ENCODE measurements at regions not wholly inside any gene's neighbourhood (a gene's known extent, or its start where the extent isn't known, plus 50 kb on each side); places are given as distances from the start of the nearest gene placed in this dataset.
"Not testable (repeated sequence)": the region's sequence is repeated elsewhere in the genome, so short reads cannot be mapped to it uniquely, and the experiment has no call there.

DNA sequence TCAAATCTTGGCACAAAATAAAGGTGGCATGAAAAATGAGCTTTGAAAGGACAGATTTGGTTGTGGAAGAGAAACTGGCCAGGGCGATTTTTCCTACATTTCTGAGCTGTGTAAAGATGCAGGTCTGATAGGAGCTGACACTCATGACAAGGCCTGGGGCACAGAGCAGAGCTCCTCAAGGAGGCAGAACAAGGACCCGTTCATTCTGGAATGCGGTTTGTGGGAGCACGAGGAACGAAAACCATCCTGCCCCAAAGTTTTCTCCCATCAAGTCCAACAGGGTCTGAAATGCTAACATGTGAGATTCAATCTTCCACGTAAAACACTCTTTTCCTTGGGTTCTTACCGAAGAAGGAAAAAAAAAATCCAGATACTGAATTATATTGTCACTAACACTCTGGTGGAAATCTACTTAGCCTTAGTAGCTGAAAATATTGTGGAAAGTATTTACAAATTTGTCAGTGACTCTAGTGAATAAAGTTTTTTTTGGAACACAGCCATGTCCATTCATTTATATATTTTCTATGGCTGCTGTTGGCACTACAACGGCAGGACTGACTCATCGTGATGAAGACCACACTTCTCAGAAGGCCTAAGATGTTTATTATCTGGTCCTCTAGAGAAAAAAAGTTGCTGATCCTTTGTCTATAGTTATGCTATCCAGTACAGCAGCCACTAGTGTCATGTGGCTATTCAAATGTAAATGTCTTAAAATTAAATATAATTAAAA lies 215.7 kb downstream of the BAMBI start:
- Mint-ChIP-seq H3K36me3 (no peaks in the 10 kb centered on the region), H3K4me3 (no peak overlapping the region), H3K27me3 (no peaks in the 10 kb centered on the region), H3K27ac (no peak overlapping the region), H3K9me3 (peaks cover 0 to 4% (median 0%) of the 10 kb centered on the region in 7 donors), H3K4me1 (no peaks in the 10 kb centered on the region)
- no peak for ATAC-seq (ENCODE audit: low read depth in 2 of 2)
- DNase-seq, result no peak

- ATAC-seq (ENCODE audit: low read depth in 2 of 2), result no peak
- no peak overlapping the region for H3K4me3 Mint-ChIP-seq
Measured at GRCh38 chr10:28894146-28894545, 216.8 kb downstream of the BAMBI start.

DNA sequence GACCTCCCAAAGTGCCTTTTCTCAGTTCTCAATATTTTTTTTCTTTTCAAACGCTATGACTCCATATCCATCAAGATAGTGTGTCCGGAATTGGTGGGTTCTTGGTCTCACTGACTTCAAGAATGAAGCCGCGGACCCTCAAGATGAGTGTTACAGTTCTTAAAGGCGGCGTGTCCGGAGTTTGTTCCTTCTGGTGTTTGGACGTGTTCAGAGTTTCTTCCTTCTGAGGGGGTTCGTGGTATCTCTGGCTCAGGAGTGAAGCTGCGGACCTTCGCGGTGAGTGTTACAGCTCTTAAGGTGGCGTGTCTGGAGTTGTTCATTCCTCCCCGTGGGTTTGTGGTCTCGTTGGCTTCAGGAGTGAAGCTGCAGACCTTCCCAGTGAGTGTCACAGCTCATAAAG lies 218.3 kb downstream of the BAMBI start:
- not testable (repeated sequence) for H3K4me3 Mint-ChIP-seq; DNase-seq; H3K9me3 Mint-ChIP-seq; H3K27ac Mint-ChIP-seq; H3K4me1 Mint-ChIP-seq; H3K36me3 Mint-ChIP-seq; H3K27me3 Mint-ChIP-seq; ATAC-seq (ENCODE audit: low read depth in 2 of 2)

More at GRCh38 chr10:28894146-28894545, 216.8 kb downstream of the BAMBI start:
- H3K27me3 Mint-ChIP-seq, result no peaks in the 10 kb centered on the region
- no peak overlapping the region for H3K27ac Mint-ChIP-seq
- no peaks in the 10 kb centered on the region for H3K36me3 Mint-ChIP-seq
- H3K9me3 Mint-ChIP-seq, result peaks cover 0 to 4% (median 0%) of the 10 kb centered on the region in 7 donors
- DNase-seq, result no peak
- H3K4me1 Mint-ChIP-seq, result no peaks in the 10 kb centered on the region

DNA sequence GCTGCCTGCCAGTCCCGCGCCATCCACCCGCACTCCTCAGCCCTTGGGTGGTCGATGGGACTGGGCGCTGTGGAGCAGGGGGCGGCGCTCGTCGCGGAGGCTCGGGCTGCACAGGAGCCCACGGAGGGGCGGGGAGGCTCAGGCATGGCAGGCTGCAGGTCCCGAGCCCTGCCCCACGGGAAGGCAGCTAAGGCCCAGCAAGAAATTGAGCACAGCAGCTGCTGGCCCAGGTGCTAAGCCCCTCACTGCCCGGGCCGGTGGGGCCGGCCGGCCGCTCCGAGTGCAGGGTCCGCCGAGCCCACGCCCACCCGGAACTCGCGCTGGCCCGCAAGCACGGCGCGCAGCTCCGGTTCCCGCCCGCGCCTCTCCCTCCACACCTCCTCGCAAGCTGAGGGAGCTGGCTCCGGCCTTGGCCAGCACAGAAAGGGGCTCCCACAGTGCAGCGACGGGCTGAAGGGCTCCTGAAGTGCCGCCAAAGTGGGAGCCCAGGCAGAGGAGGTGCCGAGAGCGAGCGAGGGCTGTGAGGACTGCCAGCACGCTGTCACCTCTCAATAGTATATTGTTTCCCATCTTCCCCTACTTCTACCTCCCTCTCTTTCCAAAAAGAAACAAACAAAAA lies 219.6 kb downstream of the BAMBI start:
- H3K4me1 Mint-ChIP-seq; DNase-seq; ATAC-seq (ENCODE audit: low read depth in 2 of 2); H3K9me3 Mint-ChIP-seq; H3K27ac Mint-ChIP-seq; H3K27me3 Mint-ChIP-seq; H3K36me3 Mint-ChIP-seq; H3K4me3 Mint-ChIP-seq: not testable (repeated sequence)

GRCh38 chr10:28897617-28898464 lies 220.5 kb downstream of the BAMBI start:
- ATAC-seq (ENCODE audit: low read depth in 2 of 2) (no peak), DNase-seq (no peak)
- Mint-ChIP-seq H3K27ac (no peak overlapping the region), H3K27me3 (no peaks in the 10 kb centered on the region), H3K4me1 (no peaks in the 10 kb centered on the region), H3K36me3 (no peaks in the 10 kb centered on the region), H3K4me3 (no peak overlapping the region), H3K9me3 (peaks cover 0 to 4% (median 0%) of the 10 kb centered on the region in 7 donors)

DNA sequence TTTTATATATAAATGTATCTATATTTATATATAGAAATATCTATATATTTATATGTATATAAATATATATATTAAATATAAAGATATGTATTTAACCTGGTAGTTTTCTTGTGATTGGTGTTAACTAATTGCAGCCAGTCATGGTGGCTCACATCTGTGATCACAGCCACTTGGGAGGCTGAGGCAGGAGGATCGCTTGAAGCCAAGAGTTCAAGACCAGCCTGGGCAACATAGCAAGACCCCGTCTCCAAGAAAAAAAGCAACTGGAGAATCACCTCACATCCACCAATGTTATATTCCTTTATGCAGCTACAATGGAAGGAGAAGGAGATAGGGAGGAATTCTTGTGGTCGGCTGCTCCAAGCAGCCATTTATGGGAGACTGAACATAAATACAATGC lies 224.9 kb downstream of the BAMBI start:
- no peak overlapping the region for H3K4me3 Mint-ChIP-seq
- H3K27ac Mint-ChIP-seq, result no peak overlapping the region
- no peak for ATAC-seq (ENCODE audit: low read depth in 2 of 2)
- H3K36me3 Mint-ChIP-seq, result no peaks in the 10 kb centered on the region
- DNase-seq, result no peak
- no peaks in the 10 kb centered on the region for H3K4me1 Mint-ChIP-seq
- H3K27me3 Mint-ChIP-seq, result no peaks in the 10 kb centered on the region
- H3K9me3 Mint-ChIP-seq, result peaks cover 0 to 3% (median 0%) of the 10 kb centered on the region in 7 donors

DNA sequence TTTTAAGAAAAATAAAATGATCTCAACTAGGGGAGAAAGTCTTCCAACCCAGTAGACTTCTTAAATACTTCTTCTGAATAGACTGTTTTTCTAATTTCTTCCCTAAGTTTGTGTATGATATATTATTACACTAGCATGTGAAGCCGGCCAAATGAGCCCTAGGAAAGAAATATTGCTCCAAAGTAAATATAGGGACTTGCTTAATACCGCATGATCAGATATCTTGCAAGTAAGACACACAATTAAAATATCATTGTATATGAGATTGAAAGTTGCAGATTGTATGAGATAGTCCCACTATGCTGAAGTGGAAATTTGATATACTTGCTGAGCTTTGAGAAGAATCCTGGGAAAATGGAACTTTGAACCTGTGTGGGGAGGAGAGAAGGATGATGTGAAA lies 225.7 kb downstream of the BAMBI start:
- Mint-ChIP-seq H3K4me3 (no peak overlapping the region), H3K27ac (no peak overlapping the region), H3K27me3 (peaks cover 0 to under 1% (median 0%) of the 10 kb centered on the region in 3 donors), H3K4me1 (no peaks in the 10 kb centered on the region), H3K36me3 (no peaks in the 10 kb centered on the region), H3K9me3 (peaks cover 0 to 1% (median 0%) of the 10 kb centered on the region in 7 donors)
- no peak for ATAC-seq (ENCODE audit: low read depth in 2 of 2)
- no peak for DNase-seq

GRCh38 chr10:28903736-28904135 lies 226.4 kb downstream of the BAMBI start:
- Mint-ChIP-seq H3K27ac (no peak overlapping the region), H3K27me3 (peaks cover 0 to 4% (median 0%) of the 10 kb centered on the region in 3 donors), H3K4me3 (no peak overlapping the region), H3K9me3 (peaks cover 0 to 3% (median 0%) of the 10 kb centered on the region in 7 donors), H3K36me3 (no peaks in the 10 kb centered on the region), H3K4me1 (no peaks in the 10 kb centered on the region)
- ATAC-seq (ENCODE audit: low read depth in 2 of 2), result no peak
- no peak for DNase-seq

DNA sequence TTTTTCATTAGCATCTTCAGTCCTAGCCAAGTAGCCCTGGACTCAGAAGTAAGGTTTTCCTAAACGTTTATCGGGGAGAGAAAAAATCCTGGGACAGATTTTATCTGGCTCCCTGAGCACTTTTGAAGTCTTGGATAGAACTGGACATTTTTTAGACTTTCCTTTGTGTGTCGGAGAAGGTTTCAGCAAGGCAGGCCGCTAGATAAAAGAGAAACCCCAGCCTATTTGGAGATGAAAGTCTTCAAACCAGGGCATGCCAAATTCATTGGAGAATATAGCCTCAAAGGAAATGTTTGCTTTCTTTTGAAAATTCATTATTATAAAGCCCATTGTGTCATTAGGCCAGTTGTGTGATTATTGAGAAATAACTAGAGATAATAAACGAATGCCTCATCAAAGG lies 228.1 kb downstream of the BAMBI start:
- no peak overlapping the region for H3K4me3 Mint-ChIP-seq
- no peak for ATAC-seq (ENCODE audit: low read depth in 2 of 2)
- no peak for DNase-seq
- H3K9me3 Mint-ChIP-seq, result peaks cover 0 to 3% (median 0%) of the 10 kb centered on the region in 7 donors
- peaks cover 0 to 4% (median 0%) of the 10 kb centered on the region in 3 donors for H3K27me3 Mint-ChIP-seq
- no peaks in the 10 kb centered on the region for H3K4me1 Mint-ChIP-seq
- H3K36me3 Mint-ChIP-seq, result no peaks in the 10 kb centered on the region
- no peak overlapping the region for H3K27ac Mint-ChIP-seq

- H3K4me1 Mint-ChIP-seq, result no peaks in the 10 kb centered on the region
- no peak overlapping the region for H3K4me3 Mint-ChIP-seq
- peaks cover 0 to 4% (median 0%) of the 10 kb centered on the region in 3 donors for H3K27me3 Mint-ChIP-seq
- H3K27ac Mint-ChIP-seq, result peak overlapping the region in 1 of 6 donors; percentile 58
- H3K9me3 Mint-ChIP-seq, result peaks cover 0 to 3% (median 0%) of the 10 kb centered on the region in 7 donors
- ATAC-seq (ENCODE audit: low read depth in 2 of 2), result no peak
- no peaks in the 10 kb centered on the region for H3K36me3 Mint-ChIP-seq
- DNase-seq, result no peak
Measured at GRCh38 chr10:28906011-28906411, 228.7 kb downstream of the BAMBI start.

GRCh38 chr10:28906415-28906814 lies 229.1 kb downstream of the BAMBI start:
- Mint-ChIP-seq H3K27me3 (peaks cover 0 to 4% (median 0%) of the 10 kb centered on the region in 3 donors), H3K9me3 (peaks cover 0 to 3% (median 0%) of the 10 kb centered on the region in 7 donors), H3K27ac (no peak overlapping the region), H3K4me3 (no peak overlapping the region), H3K36me3 (no peaks in the 10 kb centered on the region), H3K4me1 (no peaks in the 10 kb centered on the region)
- DNase-seq (no peak), ATAC-seq (ENCODE audit: low read depth in 2 of 2) (no peak)

DNA sequence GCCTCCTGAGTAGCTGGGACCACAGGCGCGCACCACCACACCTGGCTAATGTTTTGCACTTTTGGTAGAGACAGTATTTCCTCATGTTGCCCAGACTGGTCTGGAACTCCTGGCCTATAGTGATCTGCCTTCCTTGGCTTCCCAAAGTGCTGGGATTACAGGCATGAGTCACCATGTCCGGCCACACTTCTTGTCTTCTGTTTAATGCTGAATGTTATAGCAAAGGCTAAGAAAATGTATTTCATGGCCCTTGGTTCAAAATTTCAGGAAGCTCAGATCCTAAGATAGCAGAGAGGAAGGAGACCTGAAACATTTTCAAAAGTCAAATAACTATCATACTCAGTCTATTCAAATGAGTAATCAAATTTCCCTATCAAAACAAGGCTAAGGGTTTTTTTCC lies 229.6 kb downstream of the BAMBI start:
- H3K27ac Mint-ChIP-seq, result no peak overlapping the region
- H3K27me3 Mint-ChIP-seq, result peaks cover 0 to 4% (median 0%) of the 10 kb centered on the region in 3 donors
- ATAC-seq (ENCODE audit: low read depth in 2 of 2), result no peak

GRCh38 chr10:28909875-28910274 lies 232.6 kb downstream of the BAMBI start:
- ATAC-seq (ENCODE audit: low read depth in 2 of 2) (no peak), DNase-seq (no peak)
- Mint-ChIP-seq H3K27ac (no peak overlapping the region), H3K4me1 (no peaks in the 10 kb centered on the region), H3K9me3 (peaks cover 0 to 3% (median 0%) of the 10 kb centered on the region in 7 donors), H3K36me3 (no peaks in the 10 kb centered on the region), H3K4me3 (no peak overlapping the region), H3K27me3 (peaks cover 0 to 4% (median 0%) of the 10 kb centered on the region in 3 donors)

More for the DNA sequence above, 229.6 kb downstream of the BAMBI start:
- H3K36me3 Mint-ChIP-seq, result no peaks in the 10 kb centered on the region
- no peaks in the 10 kb centered on the region for H3K4me1 Mint-ChIP-seq
- no peak for DNase-seq
- H3K9me3 Mint-ChIP-seq, result peaks cover 0 to 3% (median 0%) of the 10 kb centered on the region in 7 donors
- H3K4me3 Mint-ChIP-seq, result no peak overlapping the region

All from naive B cell (primary cell).